HG02798 (cell line): ENCODE measurements at regions not wholly inside any gene's neighbourhood (a gene's known extent, or its start where the extent isn't known, plus 50 kb on each side); places are given as distances from the start of the nearest gene placed in this dataset.

Experiments
- ATAC-seq: cut with Tn5 transposase; IDR thresholded peaks from one replicate; pipeline ENCODE4 v1.9.1; 2021; ENCODE audit warnings: mild to moderate bottlenecking; ENCODE audit not compliant: unreplicated experiment, poor library complexity

GRCh38 chr20:11354846-11355245, 562.8 kb upstream of the BTBD3 start:
- no peak for ATAC-seq

- no peak for ATAC-seq
Measured at GRCh38 chr20:11355345-11355744, 562.3 kb upstream of the BTBD3 start.

- no peak for ATAC-seq
Measured at GRCh38 chr20:11356061-11356460, 561.6 kb upstream of the BTBD3 start.

- no peak for ATAC-seq
Measured at GRCh38 chr20:11362450-11362849, 555.2 kb upstream of the BTBD3 start.

- no peak for ATAC-seq
Measured at GRCh38 chr20:11364736-11365135, 553.0 kb upstream of the BTBD3 start.

- ATAC-seq: no peak
Measured at GRCh38 chr20:11366660-11367059, 551.0 kb upstream of the BTBD3 start.

- no peak for ATAC-seq
Measured at GRCh38 chr20:11368499-11368898, 549.2 kb upstream of the BTBD3 start.

GRCh38 chr20:11368965-11369711, 548.6 kb upstream of the BTBD3 start:
- ATAC-seq: no peak

GRCh38 chr20:11371831-11372230, 545.9 kb upstream of the BTBD3 start:
- ATAC-seq: no peak

- ATAC-seq: no peak
Measured at GRCh38 chr20:11372876-11373790, 544.6 kb upstream of the BTBD3 start.

- no peak for ATAC-seq
Measured at GRCh38 chr20:11375335-11375734, 542.4 kb upstream of the BTBD3 start.

GRCh38 chr20:11375966-11376365, 541.7 kb upstream of the BTBD3 start:
- ATAC-seq: no peak

GRCh38 chr20:11376420-11376819, 541.3 kb upstream of the BTBD3 start:
- no peak for ATAC-seq

- ATAC-seq: no peak
Measured at GRCh38 chr20:11376998-11377397, 540.7 kb upstream of the BTBD3 start.

GRCh38 chr20:11377761-11378160, 539.9 kb upstream of the BTBD3 start:
- no peak for ATAC-seq

- no peak for ATAC-seq
Measured at GRCh38 chr20:11378252-11378651, 539.4 kb upstream of the BTBD3 start.

- ATAC-seq: peak; percentile 11
Measured at GRCh38 chr20:11379257-11380011, 538.3 kb upstream of the BTBD3 start.

GRCh38 chr20:11380283-11380682, 537.4 kb upstream of the BTBD3 start:
- ATAC-seq: peak; percentile 65

- ATAC-seq: no peak
Measured at GRCh38 chr20:11387189-11387754, 530.4 kb upstream of the BTBD3 start.

- ATAC-seq: no peak
Measured at GRCh38 chr20:11389186-11389585, 528.5 kb upstream of the BTBD3 start.
